ENCODE measurements at regions not wholly inside any gene's neighbourhood (a gene's known extent, or its start where the extent isn't known, plus 50 kb on each side); places are given as distances from the start of the nearest gene placed in this dataset.

GRCh38 chr10:78912361-78913218 lies 156.2 kb upstream of the ZMIZ1 start:
- 86 to 97% (median 88%) methylated on average over 11 of the region's 11 CpGs for WGBS, 3 donors
- Histone ChIP-seq H3K9me3 (no peaks in the 10 kb centered on the region), H3K27me3 (no peaks in the 10 kb centered on the region), H3K4me3 (no peak overlapping the region), H3K4me1 (ENCODE audit: insufficient read depth) (no peaks in the 10 kb centered on the region), H3K27ac (no peak overlapping the region), H3K36me3 (no peaks in the 10 kb centered on the region)
- intact Hi-C loops (cut with DNase I), result no loop called here
- peak in 1 of 5 donors; percentile 7 for DNase-seq
- TF ChIP-seq CTCF (IDR thresholded peaks at IDR 0.05), result no peak
- no peak for TF ChIP-seq POLR2A (IDR thresholded peaks at IDR 0.05)

- peak in 2 of 5 donors; percentile 24 to 46 for DNase-seq
- no peaks in the 10 kb centered on the region for H3K36me3 ChIP-seq
- WGBS, 3 donors, result 84 to 89% (median 87%) methylated on average over 28 of the region's 28 CpGs
- no peaks in the 10 kb centered on the region for H3K4me1 ChIP-seq (ENCODE audit: insufficient read depth)
- intact Hi-C loops (cut with DNase I), result no loop called here
- no peaks in the 10 kb centered on the region for H3K9me3 ChIP-seq
- TF ChIP-seq POLR2A (IDR thresholded peaks at IDR 0.05) (no peak), CTCF (IDR thresholded peaks at IDR 0.05) (no peak), EP300 (IDR thresholded peaks at IDR 0.05) (no peak)
- H3K27me3 ChIP-seq, result no peaks in the 10 kb centered on the region
- no peak overlapping the region for H3K4me3 ChIP-seq
- no peak overlapping the region for H3K27ac ChIP-seq
Measured at GRCh38 chr10:78913219-78914059, 155.3 kb upstream of the ZMIZ1 start.

- 95 to 98% (median 98%) methylated on average over 10 of the region's 10 CpGs for WGBS, 3 donors
- Histone ChIP-seq H3K4me3 (no peak overlapping the region), H3K36me3 (no peaks in the 10 kb centered on the region), H3K4me1 (ENCODE audit: insufficient read depth) (no peaks in the 10 kb centered on the region), H3K27ac (no peak overlapping the region), H3K9me3 (no peaks in the 10 kb centered on the region), H3K27me3 (no peaks in the 10 kb centered on the region)
- intact Hi-C loops (cut with DNase I), result no loop called here
- TF ChIP-seq POLR2A (IDR thresholded peaks at IDR 0.05), result no peak
- TF ChIP-seq CTCF (IDR thresholded peaks at IDR 0.05), result no peak
- no peak for TF ChIP-seq EP300 (IDR thresholded peaks at IDR 0.05)
- no peak for DNase-seq
Measured at GRCh38 chr10:78914060-78914378, 154.7 kb upstream of the ZMIZ1 start.

GRCh38 chr10:78914502-78915189 lies 154.1 kb upstream of the ZMIZ1 start:
- no peaks in the 10 kb centered on the region for H3K27me3 ChIP-seq
- H3K4me3 ChIP-seq, result no peak overlapping the region
- DNase-seq, result peak in 1 of 5 donors; percentile 35
- H3K9me3 ChIP-seq, result no peaks in the 10 kb centered on the region
- no peaks in the 10 kb centered on the region for H3K4me1 ChIP-seq (ENCODE audit: insufficient read depth)
- H3K36me3 ChIP-seq, result no peaks in the 10 kb centered on the region
- H3K27ac ChIP-seq, result no peak overlapping the region
- TF ChIP-seq EP300 (IDR thresholded peaks at IDR 0.05) (no peak), CTCF (IDR thresholded peaks at IDR 0.05) (no peak), POLR2A (IDR thresholded peaks at IDR 0.05) (no peak)
- intact Hi-C loops (cut with DNase I), result no loop called here
- 60 to 61% (median 61%) methylated on average over 9 of the region's 9 CpGs for WGBS, 3 donors
